K562 (cell line): ENCODE measurements at regions not wholly inside any gene's neighbourhood (a gene's known extent, or its start where the extent isn't known, plus 50 kb on each side); places are given as distances from the start of the nearest gene placed in this dataset.

Experiments used
- ATAC-seq: fragments of 200-7000 bp; cut with Tn5 transposase; 3 replicates; pipeline ENCODE4 v1.9.1; 2020; ENCODE audit warnings: moderate library complexity
- BruUV-seq: library from RNA; stranded (reverse); fragments of 400-500 nt; replicated peaks from 2 replicates; lab custom pipeline; 2021; lab: Mats Ljungman, UMichigan
- CTCF ChIA-PET: fragments of 300-600 bp; formaldehyde crosslinking; extraction: SDS; loops from one replicate; lab custom pipeline; 2021; ENCODE audit warnings: low intra/inter-chr PET ratio; lab: Yijun Ruan, JAX
- POLR2A ChIA-PET: fragments of 300-600, 350-650 bp; sonication (Branson Sonifier 250); formaldehyde crosslinking; extraction: SDS; loops from one replicate; lab custom pipeline; 2021; ENCODE audit warnings: antibody characterized with exemption, inconsistent platforms; lab: Yijun Ruan, JAX
- DNase-seq, 4 experiments: peaks; one replicate each; pipeline versions ENCODE4 v3.0.0 to v3.0.0-alpha.2; 2011 to 2018; ENCODE audit warnings: low spot score in 3 of 4, mixed read lengths in 3 of 4; ENCODE audit errors: extremely low read depth in 1 of 4
- FAIRE-seq: peaks from 2 replicates; lab custom pipeline; 2011; peaks lifted over from hg19 to GRCh38; lab: Jason Lieb, UNC
- H2AFZ ChIP-seq: 2 replicates; pipeline ENCODE4 v1.6.0; 2011; ENCODE audit warnings: low read depth, low read length, control low read depth, inconsistent platforms
- H3K27ac ChIP-seq: fragments of 200-600 bp; 3 replicates; pipeline ENCODE4 v1.8.0; 2011; ENCODE audit warnings: low read depth, mild to moderate bottlenecking, control low read depth, inconsistent platforms, low read length, moderate library complexity, mixed read lengths; ENCODE audit errors: extremely low read depth
- H3K27me3 ChIP-seq, 2 experiments: fragments of 300-600 bp in 1 of 2; 2 replicates in 1 of 2; 3 replicates in 1 of 2; pipeline versions ENCODE4 v1.6.0 to v1.8.0; 2011; ENCODE audit warnings: inconsistent platforms in 2 of 2, low read length in 2 of 2, mild to moderate bottlenecking in 1 of 2, mixed read lengths in 1 of 2, moderate library complexity in 1 of 2; ENCODE audit not compliant: control insufficient read depth in 2 of 2, insufficient read depth in 2 of 2
- H3K36me3 ChIP-seq: fragments of 300-600 bp; 3 replicates; pipeline ENCODE4 v1.8.0; 2011; ENCODE audit warnings: mild to moderate bottlenecking, low read length, inconsistent platforms; ENCODE audit not compliant: control insufficient read depth, insufficient read depth
- H3K4me1 ChIP-seq, 2 experiments: fragments of 200-600 bp in 1 of 2; replicated peaks in 1 of 2; 2 replicates in 1 of 2; 3 replicates in 1 of 2; pipeline versions ENCODE4 v1.5.1 to v1.8.0; 2011; ENCODE audit warnings: inconsistent platforms in 2 of 2, low read length in 2 of 2, mild to moderate bottlenecking in 1 of 2, mixed read lengths in 1 of 2, moderate library complexity in 1 of 2; ENCODE audit not compliant: control insufficient read depth in 2 of 2, insufficient read depth in 2 of 2
- H3K4me2 ChIP-seq: 2 replicates; pipeline ENCODE4 v1.6.1; 2011; ENCODE audit warnings: low read length, control low read depth, inconsistent platforms, mixed read lengths; ENCODE audit not compliant: insufficient read depth
- H3K4me3 ChIP-seq: fragments of 200-600 bp; sonication (generic), shearing (Covaris generic); 2 replicates; pipeline ENCODE4 v1.5.1; 2016; ENCODE audit warnings: control low read depth, inconsistent platforms
- H3K79me2 ChIP-seq: fragments of 200-600 bp; 3 replicates; pipeline ENCODE4 v1.8.0; 2011; ENCODE audit warnings: low read length, inconsistent platforms; ENCODE audit not compliant: control insufficient read depth, insufficient read depth
- H3K9ac ChIP-seq, 2 experiments: 2 replicates each; pipeline versions ENCODE4 v1.6.0 to v1.6.1; 2011; ENCODE audit warnings: low read depth in 2 of 2, low read length in 2 of 2, control low read depth in 1 of 2, inconsistent platforms in 1 of 2, mild to moderate bottlenecking in 1 of 2, mixed read lengths in 1 of 2; ENCODE audit not compliant: insufficient read depth in 1 of 2
- H3K9me1 ChIP-seq: one replicate; pipeline ENCODE4 v1.6.0; 2011; ENCODE audit warnings: inconsistent platforms, mild to moderate bottlenecking, low read length, moderate library complexity; ENCODE audit not compliant: control insufficient read depth, insufficient read depth
- H3K9me3 ChIP-seq: replicated peaks from 2 replicates; pipeline ENCODE4 v1.5.1; 2011; ENCODE audit warnings: low read depth, low read length, inconsistent platforms; ENCODE audit not compliant: control insufficient read depth, insufficient read depth
- H4K20me1 ChIP-seq: replicated peaks from 2 replicates; pipeline ENCODE4 v1.6.1; 2011; ENCODE audit warnings: low read length, inconsistent platforms, mixed read lengths; ENCODE audit not compliant: control insufficient read depth, insufficient read depth
- BRCA1 ChIP-seq, 2 experiments: fragments of 450-650 bp in 1 of 2; sonication (generic) in 1 of 2; formaldehyde crosslinking in 1 of 2; IDR thresholded peaks; 2 replicates each; pipeline versions ENCODE4 v1.5.0 to v1.6.1; 2017 to 2020; ENCODE audit warnings: mild to moderate bottlenecking in 1 of 2, missing genetic modification reagents in 1 of 2
- CGGBP1 ChIP-seq: fragments of 250-450 bp; sonication (Bioruptor Pico); IDR thresholded peaks from 2 replicates; pipeline ENCODE4 v1.9.0; 2021; ENCODE audit warnings: mild to moderate bottlenecking
- MCM2 ChIP-seq: fragments of 450-650 bp; IDR thresholded peaks from 2 replicates; pipeline ENCODE4 v1.6.1; 2017; ENCODE audit warnings: low read depth, mild to moderate bottlenecking
- NRF1 ChIP-seq, 2 experiments: fragments of 450-650 bp; IDR thresholded peaks in 1 of 2; conservative IDR thresholded peaks in 1 of 2; 2 replicates each; pipeline ENCODE4 v1.6.1; 2014; ENCODE audit warnings: mild to moderate bottlenecking in 2 of 2
- SAP30 ChIP-seq: fragments of 200-600 bp; sonication (generic); IDR thresholded peaks from 2 replicates; pipeline ENCODE4 v1.6.1; 2012; ENCODE audit warnings: borderline replicate concordance, low read depth, mild to moderate bottlenecking, moderate library complexity, low read length, control low read depth, inconsistent platforms; ENCODE audit not compliant: insufficient read depth, poor library complexity, severe bottlenecking
- ZFP30 ChIP-seq: fragments of 250-450 bp; sonication (Bioruptor Pico); IDR thresholded peaks from 2 replicates; pipeline ENCODE4 v1.8.0; 2022; ENCODE audit warnings: moderate library complexity, mild to moderate bottlenecking, inconsistent platforms, borderline replicate concordance
- WGBS: fragments of 100-300 bp; shearing (Covaris generic); methylation state at CpG from one replicate; pipeline ENCODE4 v1.1.6; 2016; ENCODE audit warnings: low coverage, mixed read lengths; ENCODE audit not compliant: insufficient coverage; ENCODE audit errors: missing lambda C conversion rate; 5-methylcytosine and 5-hydroxymethylcytosine counted together
- in situ Hi-C: fragments of 300-500 bp; cut with MboI; formaldehyde crosslinking; loops from 4 replicates; pipeline ENCODE4 v1.15.0; 2018; ENCODE audit warnings: inconsistent platforms, mixed read lengths
- intact Hi-C: fragments of 100-400 bp; cut with micrococcal nuclease; formaldehyde crosslinking; loops from 2 replicates; pipeline ENCODE4 v1.14.2; 2022

GRCh38 chr3:147311716-147312115 is 94.6 kb downstream of the ZIC4 start:
- H3K4me1 ChIP-seq = no peaks in the 10 kb centered on the region
- no peak overlapping the region for H3K4me3 ChIP-seq
- ATAC-seq = no peak
- no peaks in the 10 kb centered on the region for H3K9me3 ChIP-seq
- no peaks in the 10 kb centered on the region for H3K79me2 ChIP-seq
- in situ Hi-C loops = no loop called here
- WGBS = 0% methylated on average over 2 of the region's 2 CpGs
- H3K36me3 ChIP-seq = no peaks in the 10 kb centered on the region
- no TSS peak for BruUV-seq
- ChIA-PET POLR2A (no interaction called here), CTCF (no interaction called here)
- TF ChIP-seq NRF1 (conservative IDR thresholded peaks at IDR 0.05 in 1 of 2, IDR thresholded peaks at IDR 0.05 in 1 of 2) (no peak), ZFP30 (CRISPR knock-in tag) (no peak), CGGBP1 (CRISPR knock-in tag) (no peak), MCM2 (no peak), BRCA1 (IDR thresholded peaks at IDR 0.05) (no peak), BRCA1 (CRISPR knock-in tag; IDR thresholded peaks at IDR 0.05) (no peak), SAP30 (no peak)
- H3K9ac ChIP-seq = no peak overlapping the region
- intact Hi-C loops = no loop called here
- no peak overlapping the region for H3K27ac ChIP-seq
- no peak overlapping the region for H3K4me2 ChIP-seq
- no peaks in the 10 kb centered on the region for H3K9me1 ChIP-seq
- no peak for DNase-seq
- FAIRE-seq = no peak
- no peaks in the 10 kb centered on the region for H3K27me3 ChIP-seq
- H4K20me1 ChIP-seq = no peaks in the 10 kb centered on the region
- no peak overlapping the region for H2AFZ ChIP-seq
